GM12864 (cell line): ENCODE measurements at regions not wholly inside any gene's neighbourhood (a gene's known extent, or its start where the extent isn't known, plus 50 kb on each side); places are given as distances from the start of the nearest gene placed in this dataset.

Experiments
- DNase-seq: peaks from one replicate; pipeline ENCODE4 v3.0.0-alpha.2; 2011; ENCODE audit warnings: low read depth
- H3K4me3 ChIP-seq: 2 replicates; pipeline ENCODE4 v1.5.1; 2011; ENCODE audit warnings: mild to moderate bottlenecking, low read depth, low read length, control low read depth
- CTCF ChIP-seq: IDR thresholded peaks from 2 replicates; pipeline ENCODE4 v1.5.1; 2011; ENCODE audit warnings: low read depth, mild to moderate bottlenecking, moderate library complexity, low read length, control low read depth, inconsistent platforms; ENCODE audit errors: missing control alignments

GRCh38 chr1:182196897-182197870 is 135.7 kb upstream of the ZNF648 start:
- DNase-seq: no peak
- no peak for TF ChIP-seq CTCF

GRCh38 chr1:182195733-182196132 is 134.2 kb upstream of the ZNF648 start:
- no peak for TF ChIP-seq CTCF
- H3K4me3 ChIP-seq: no peak overlapping the region
- no peak for DNase-seq

More at GRCh38 chr1:182196897-182197870, 135.7 kb upstream of the ZNF648 start:
- no peak overlapping the region for H3K4me3 ChIP-seq

GRCh38 chr1:182193908-182194550 is 132.5 kb upstream of the ZNF648 start:
- TF ChIP-seq CTCF: no peak
- no peak overlapping the region for H3K4me3 ChIP-seq
- DNase-seq: no peak

- no peak overlapping the region for H3K4me3 ChIP-seq
- DNase-seq: no peak
- TF ChIP-seq CTCF: no peak
Observed at GRCh38 chr1:182192966-182193365, 131.5 kb upstream of the ZNF648 start.

GRCh38 chr1:182192215-182192614 is 130.7 kb upstream of the ZNF648 start:
- no peak for DNase-seq
- H3K4me3 ChIP-seq: no peak overlapping the region
- no peak for TF ChIP-seq CTCF

GRCh38 chr1:182191381-182192115 is 130.0 kb upstream of the ZNF648 start:
- no peak for DNase-seq
- H3K4me3 ChIP-seq: no peak overlapping the region
- TF ChIP-seq CTCF: no peak
